Skin epidermis (tissue), 12 donors: ENCODE measurements at regions not wholly inside any gene's neighbourhood (a gene's known extent, or its start where the extent isn't known, plus 50 kb on each side); places are given as distances from the start of the nearest gene placed in this dataset.
"Not testable (repeated sequence)": the region's sequence is repeated elsewhere in the genome, so short reads cannot be mapped to it uniquely, and the experiment has no call there.

ENCODE experiments used
- H3K27ac ChIP-seq, 21 experiments: fragments of 200-600 bp; sonication (generic) in 11 of 21; one replicate each; pipeline ENCODE4 v1.5.0; 2020; ENCODE audit warnings: mild to moderate bottlenecking in 3 of 21, inconsistent platforms in 2 of 21, moderate library complexity in 2 of 21
- H3K4me3 ChIP-seq, 7 experiments: fragments of 200-600 bp; sonication (generic) in 2 of 7; one replicate each; pipeline ENCODE4 v1.5.0; 2020; ENCODE audit warnings: inconsistent platforms in 2 of 7, mild to moderate bottlenecking in 2 of 7, moderate library complexity in 1 of 7

DNA sequence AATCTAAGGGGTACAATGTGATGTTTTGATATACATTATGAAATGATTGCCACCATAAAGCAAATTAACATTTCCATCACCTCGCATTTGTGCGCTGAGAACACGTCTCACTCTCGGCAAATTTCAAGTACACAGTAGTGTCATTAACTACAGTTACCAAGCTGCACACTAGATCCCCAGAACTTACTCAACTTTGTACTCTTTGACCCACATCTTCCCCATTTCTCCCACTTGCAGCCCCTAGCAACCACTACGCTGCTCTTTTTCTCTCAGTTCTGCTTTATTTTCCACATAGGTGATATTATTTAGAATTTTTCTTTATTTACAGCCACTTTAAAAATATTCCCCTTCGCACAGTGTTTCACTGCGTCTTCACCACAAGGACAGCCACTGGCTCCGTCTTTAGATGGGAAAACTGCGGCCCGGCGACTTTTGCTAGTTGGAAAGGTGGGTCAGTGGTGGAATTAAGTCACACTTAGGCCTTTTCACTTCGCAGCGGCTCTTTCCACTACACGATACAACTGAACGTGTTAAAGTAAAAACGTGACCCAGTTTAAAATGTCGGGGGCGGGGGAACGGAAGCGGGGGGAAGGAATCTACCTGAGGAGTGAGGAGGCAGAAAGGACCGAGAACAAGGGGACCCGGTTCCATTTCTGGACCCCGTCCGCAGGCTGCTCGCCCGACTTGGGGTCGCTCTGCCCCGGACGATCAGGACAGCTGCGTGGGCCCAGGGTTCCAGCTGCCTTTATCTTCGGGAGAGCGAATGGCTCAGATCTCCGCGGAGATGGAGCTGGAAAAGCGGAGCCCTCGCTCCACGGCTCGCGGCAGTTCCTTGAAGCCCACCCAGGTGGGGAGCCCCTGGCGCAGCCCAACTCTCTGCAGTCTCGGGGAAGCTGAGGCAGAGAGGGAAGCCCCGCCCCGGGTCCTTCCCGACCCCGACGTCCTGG lies 486.1 kb downstream of the UQCRFS1 start:
- Histone ChIP-seq H3K27ac (no peak overlapping the region), H3K4me3 (peak overlapping the region in 5 of 7 experiments; percentile 19 to 41 (median 39))

DNA sequence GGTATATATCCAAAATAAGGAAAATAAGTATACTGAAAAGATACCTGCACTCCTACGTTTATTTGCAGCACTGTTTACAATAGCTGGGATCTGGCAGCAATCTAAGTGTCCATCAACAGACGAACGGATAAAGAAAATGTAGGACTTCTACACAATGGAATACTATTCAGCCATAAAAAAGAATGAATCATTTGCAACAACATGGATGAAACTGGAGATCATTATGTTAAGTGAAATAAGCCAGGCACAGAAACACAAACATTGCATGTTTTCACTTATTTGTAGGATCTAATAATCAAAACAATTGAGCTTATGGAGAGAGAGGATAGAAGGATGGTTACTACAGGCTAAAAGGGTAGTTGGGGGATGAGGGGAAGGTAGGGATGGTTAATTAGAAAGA lies 494.0 kb downstream of the UQCRFS1 start:
- no peak overlapping the region for H3K27ac ChIP-seq
- no peak overlapping the region for H3K4me3 ChIP-seq

DNA sequence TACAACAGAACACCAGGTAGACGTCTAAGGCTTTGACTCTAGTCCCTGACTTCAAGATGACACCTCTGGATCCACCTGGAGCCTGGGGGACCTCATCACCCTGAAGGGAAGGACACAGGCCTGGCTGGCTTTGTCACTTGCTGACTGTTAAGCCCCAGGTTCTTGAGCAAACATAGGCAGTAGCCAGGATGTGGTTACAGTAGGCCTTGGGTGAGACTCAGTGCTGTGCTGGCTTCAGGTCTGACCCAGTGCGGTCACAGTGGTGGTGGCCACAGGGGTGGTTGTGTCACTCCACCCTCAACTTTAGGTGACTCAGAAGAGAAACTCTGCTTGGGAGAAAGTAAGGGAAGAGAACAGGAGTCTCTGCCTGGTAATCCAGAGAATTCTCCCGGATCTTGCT lies 497.8 kb downstream of the UQCRFS1 start:
- Histone ChIP-seq H3K4me3 (no peak overlapping the region), H3K27ac (no peak overlapping the region)

DNA sequence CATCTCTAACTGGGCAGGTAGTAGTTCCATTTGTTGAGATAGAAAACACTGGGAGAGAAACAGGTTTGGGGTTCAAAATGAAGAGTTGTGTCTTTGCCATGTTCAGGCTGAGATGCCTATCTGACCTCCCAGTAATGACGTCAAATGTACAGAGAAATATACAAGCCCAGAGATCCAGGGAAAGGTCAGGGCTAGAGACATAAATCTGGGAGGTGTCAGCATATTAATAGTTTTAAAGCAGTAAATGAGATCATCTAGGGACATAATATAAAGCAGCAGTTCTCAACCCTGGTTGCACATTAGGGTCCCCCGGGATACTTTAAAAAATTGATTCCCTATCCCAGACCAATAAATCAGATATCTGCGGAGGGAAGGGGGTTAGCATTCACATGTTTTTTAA lies 501.5 kb downstream of the UQCRFS1 start:
- H3K4me3 ChIP-seq = no peak overlapping the region
- no peak overlapping the region for H3K27ac ChIP-seq

DNA sequence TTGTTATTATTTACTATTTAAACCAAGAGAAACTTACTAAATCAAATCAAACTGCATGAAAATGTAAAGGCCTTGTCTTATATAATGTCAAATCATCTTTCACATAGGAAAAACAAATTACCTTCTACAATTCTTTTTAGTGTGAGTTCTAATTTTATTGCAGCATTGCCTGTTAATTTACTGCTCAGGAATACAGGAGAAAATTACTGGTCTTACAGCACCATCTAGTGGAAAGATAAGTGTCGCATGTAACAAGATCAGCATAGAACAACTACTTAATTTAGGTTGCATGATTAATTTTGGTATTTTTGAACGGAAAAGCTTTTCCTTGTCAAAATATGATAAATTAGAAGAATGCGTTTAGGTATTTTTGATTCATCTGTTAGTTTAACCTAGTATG lies 502.7 kb downstream of the UQCRFS1 start:
- no peak overlapping the region for H3K4me3 ChIP-seq
- no peak overlapping the region for H3K27ac ChIP-seq

DNA sequence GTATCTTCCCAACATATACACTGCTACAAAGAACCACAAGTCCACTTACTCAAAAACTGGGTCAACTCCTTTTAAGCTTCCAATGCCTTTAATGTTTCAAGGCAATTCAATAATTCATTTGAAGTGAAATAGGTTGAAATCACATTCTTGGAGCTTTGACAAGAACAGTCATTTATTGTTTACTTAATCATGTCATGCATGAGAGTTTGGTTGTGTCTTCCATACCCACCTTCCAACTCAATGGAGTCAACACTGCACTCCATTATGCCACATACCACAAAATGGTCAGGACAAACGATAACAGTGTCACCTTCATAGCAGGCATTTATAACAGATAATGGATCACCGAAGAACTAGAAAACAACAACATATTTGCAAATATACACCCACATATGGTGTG lies 506.3 kb downstream of the UQCRFS1 start:
- no peak overlapping the region for H3K27ac ChIP-seq
- H3K4me3 ChIP-seq = no peak overlapping the region

DNA sequence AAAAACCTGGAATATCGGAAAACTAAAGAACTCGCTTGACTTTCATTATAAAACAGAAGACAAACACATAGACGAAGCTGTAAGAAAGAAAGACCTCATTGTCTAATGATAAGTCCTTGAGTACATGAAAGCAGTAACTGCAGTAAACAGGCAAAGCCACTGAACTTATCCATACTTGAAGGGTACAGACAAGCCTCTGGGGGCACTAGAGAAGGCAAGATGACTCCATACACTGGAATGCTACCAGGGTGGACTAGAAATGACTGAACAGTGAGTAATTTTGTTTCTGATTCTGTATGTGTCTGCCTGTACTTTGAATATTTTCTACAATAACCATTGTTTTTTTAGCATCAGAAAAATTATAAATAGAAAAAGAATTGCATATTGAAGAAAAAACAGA lies 507.9 kb downstream of the UQCRFS1 start:
- Histone ChIP-seq H3K27ac (no peak overlapping the region), H3K4me3 (no peak overlapping the region)

DNA sequence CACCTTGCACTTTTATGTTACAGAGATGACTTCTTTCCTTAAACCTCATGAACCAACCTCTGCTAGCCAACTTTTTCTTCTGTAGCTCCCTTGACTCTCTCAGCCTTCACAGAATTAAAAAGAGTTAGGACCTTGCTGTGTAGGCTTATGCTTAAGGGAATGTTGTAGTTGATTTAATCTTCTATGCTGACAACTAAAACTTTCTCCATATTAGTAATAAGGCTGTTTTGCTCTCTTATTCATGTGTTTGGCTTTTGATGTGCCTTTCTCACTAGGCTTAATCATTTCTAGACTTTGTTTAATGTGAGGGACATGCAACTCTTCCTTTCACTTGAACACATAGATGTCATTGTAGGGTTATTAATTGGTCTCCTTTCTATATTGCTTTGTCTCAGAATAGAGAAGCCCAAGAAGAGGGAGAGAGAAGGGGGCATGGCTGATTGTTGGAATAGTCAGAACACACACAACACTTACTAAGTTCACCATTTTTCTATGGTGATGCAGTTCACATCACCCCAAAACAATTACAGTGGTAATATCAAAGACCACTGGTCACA lies 509.5 kb downstream of the UQCRFS1 start:
- Histone ChIP-seq H3K27ac (no peak overlapping the region), H3K4me3 (no peak overlapping the region)

DNA sequence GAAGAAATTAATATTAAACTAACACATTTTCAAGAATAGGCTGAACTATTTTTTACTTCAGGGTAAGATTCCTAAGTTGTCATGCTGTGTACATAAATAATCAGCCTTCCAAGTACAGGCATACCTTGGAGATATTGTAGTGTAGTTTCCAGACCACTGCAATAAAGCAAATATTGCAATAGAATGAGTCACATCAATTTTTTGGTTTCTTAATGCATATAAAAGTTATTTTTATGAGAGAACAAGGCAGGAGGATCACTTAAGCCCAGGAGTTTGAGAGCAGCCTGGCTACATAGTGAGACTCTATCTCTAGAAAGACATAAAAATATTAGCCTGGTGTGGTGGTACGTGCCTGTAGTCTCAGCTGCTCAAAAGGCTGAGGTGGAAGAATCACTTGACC lies 511.5 kb downstream of the UQCRFS1 start:
- H3K4me3 ChIP-seq = no peak overlapping the region
- no peak overlapping the region for H3K27ac ChIP-seq

DNA sequence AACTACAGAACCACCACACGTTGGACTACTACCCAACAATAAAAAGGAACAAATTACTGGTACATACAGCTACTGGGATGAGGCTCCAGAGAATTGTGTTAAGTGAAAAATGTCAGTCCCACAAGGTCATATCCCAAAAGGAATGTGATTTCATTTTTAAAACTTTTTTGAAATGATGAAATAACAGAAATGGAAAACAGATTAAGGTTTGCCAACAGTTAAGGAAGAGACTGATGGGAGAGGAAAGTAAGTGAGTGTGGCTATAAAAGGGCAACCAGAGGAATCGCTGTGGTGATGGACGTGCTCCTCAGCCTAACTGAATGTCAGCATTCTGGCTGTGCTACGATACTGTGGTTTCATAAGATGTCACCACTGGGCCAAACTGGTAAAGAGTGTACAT lies 512.8 kb downstream of the UQCRFS1 start:
- Histone ChIP-seq H3K4me3 (no peak overlapping the region), H3K27ac (no peak overlapping the region)

DNA sequence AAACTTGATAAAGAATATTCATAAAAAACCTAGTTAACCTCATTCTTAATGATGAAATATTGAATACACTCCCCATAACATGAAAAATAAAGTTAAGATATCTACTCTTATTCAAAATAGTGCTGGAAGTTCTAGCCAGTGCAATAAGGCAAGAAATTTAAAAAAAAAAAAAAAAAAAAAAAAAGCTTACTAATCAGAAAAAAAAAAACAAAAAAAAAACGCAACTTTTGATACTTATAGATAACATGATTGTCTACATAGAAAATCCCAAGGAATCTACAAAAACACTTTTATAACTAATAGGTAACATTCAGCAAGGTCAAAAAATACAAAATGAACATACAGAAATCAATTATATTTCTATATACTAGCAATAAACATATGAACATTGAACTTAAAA lies 515.6 kb downstream of the UQCRFS1 start:
- H3K27ac ChIP-seq = no peak overlapping the region
- H3K4me3 ChIP-seq = no peak overlapping the region

DNA sequence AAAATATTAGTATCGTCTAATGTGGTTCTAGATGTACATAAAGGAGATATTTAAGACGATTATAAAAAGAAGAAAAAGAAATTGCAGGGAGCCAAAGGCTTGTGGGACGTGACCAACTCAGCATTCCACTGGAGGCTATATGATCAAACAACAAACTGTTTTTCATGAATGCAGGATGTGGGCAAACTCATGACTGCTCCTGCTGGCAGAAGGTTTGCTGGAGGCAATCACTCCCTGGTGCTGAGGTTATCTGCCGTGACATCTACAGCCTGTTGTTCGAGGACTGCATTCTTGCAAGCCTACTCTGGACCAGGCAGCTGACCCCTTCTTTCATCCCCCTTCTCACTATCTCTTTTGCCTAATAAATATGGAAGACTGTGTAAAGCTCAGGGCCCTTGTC lies 518.1 kb downstream of the UQCRFS1 start:
- Histone ChIP-seq H3K27ac (no peak overlapping the region), H3K4me3 (no peak overlapping the region)

DNA sequence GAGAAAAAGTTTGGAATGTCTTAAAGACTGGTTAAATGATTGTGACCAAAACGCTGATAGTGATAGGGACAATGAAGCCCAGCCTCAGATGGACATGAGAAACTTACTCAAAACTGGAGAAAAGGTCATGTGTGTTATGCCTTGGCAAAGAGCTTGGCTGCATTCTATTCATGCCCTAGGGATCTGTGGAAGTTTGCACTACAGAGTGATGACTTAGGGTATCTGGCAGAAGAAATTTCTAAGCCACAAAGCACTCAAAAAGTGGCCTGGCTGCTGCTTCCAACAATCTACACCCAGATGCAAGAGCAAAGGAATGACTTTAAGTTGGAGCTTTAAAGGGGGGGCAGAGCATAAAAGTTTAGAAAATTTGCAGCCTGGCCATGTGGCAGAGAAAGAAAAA lies 521.3 kb downstream of the UQCRFS1 start:
- no peak overlapping the region for H3K27ac ChIP-seq
- no peak overlapping the region for H3K4me3 ChIP-seq

DNA sequence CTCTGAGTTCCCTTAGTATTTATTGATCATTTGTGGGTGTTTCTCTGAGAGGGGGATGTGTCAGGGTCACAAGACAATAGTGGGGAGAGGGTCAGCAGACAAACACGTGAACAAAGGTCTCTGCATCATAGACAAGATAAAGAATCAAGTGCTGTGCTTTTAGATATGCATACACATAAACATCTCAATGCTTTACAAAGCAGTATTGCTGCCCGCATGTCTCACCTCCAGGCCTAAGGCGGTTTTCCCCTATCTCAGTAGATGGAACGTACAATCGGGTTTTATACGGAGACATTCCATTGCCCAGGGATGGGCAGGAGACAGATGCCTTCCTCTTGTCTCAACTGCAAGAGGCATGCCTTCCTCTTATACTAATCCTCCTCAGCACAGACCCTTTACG lies 523.5 kb downstream of the UQCRFS1 start:
- not testable (repeated sequence) for H3K27ac ChIP-seq, H3K4me3 ChIP-seq

DNA sequence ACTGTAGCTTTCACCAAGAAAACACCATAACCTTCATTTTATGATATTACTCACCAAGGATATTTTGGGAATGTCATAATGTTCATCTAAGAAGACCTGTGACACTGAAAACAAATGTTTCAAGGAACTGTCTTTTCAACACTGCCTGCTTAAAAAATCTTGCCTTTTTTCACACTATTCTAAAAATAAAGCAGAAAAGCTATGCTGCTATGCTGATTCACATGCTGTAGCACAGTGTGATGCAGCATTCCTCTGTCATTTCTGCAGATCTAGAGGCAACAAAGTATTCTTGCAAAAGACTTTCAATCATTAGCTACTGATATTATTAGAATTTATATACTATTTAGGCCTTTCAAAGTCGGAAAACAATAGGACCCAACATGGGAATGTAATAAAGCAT lies 525.7 kb downstream of the UQCRFS1 start:
- H3K4me3 ChIP-seq = no peak overlapping the region
- H3K27ac ChIP-seq = no peak overlapping the region

DNA sequence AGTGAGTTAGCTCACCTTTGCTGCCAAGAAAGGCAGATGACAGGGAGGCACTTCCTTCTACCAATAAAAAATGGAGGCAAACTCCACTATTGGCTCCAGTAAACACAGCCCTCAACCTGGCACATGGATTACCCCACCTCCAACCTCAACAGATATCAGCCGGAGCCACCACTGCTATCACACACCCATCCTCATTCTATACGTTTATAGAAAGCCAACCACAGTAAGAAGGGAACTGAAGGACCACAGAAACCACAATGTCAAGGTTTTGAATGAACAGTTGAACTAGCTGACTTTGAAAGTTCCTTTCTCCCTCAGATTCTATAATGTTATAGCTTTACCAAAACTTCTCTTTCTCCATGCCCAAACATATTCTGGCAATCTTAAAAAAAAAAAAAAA lies 526.2 kb downstream of the UQCRFS1 start:
- H3K4me3 ChIP-seq = no peak overlapping the region
- H3K27ac ChIP-seq = no peak overlapping the region

DNA sequence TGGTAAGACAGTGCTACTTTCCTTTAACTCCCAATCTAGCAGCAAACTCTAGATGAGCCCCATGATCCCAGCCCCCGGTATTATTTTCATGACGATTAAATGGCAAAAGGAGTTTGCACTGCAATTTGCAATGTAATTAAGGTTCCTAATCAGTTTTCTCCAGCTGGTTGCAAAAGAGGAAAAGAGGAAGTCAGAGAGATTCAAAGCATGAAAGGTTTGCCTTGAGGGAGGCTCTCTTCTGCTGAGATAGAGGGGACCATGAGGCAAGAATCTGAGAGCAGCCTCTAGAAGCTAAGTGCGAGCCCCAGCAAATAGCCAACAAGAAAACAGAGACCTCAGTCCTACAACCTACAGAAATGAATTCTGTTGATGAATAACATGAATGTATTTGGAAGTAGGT lies 527.1 kb downstream of the UQCRFS1 start:
- H3K4me3 ChIP-seq = no peak overlapping the region
- no peak overlapping the region for H3K27ac ChIP-seq

DNA sequence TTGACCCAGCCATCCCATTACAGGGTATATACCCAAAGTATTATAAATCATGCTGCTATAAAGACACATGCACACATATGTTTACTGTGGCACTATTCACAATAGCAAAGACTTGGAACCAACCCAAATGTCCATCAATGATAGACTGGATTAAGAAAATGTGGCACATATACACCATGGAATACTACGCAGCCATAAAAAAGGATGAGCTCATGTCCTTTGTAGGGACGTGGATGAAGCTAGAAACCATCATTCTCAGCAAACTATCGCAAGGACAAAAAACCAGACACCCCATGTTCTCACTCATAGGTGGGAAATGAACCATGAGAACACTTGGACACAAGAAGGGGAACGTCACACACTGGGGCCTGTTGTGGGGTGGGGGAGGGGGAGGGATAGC lies 527.9 kb downstream of the UQCRFS1 start:
- H3K27ac ChIP-seq, H3K4me3 ChIP-seq: not testable (repeated sequence)

DNA sequence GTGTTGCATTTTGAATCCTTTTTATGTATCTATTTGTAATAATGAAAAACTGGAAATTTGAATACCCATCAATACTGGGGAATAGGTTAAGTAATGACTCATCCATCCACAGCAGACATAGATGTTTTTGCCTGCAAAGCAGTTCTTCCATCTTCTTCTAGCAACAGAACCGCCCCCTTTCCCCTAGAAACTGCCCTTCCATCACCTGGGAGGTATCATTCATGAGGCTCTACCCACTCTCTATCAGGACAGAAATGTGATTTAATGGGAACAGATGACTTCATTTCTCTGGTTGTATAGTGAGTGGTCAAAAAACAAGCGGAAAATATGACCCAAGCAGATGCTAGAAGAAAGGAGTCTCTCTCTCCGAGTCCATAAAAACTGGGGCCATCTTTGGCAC lies 532.8 kb downstream of the UQCRFS1 start:
- H3K27ac ChIP-seq = no peak overlapping the region
- H3K4me3 ChIP-seq = no peak overlapping the region

DNA sequence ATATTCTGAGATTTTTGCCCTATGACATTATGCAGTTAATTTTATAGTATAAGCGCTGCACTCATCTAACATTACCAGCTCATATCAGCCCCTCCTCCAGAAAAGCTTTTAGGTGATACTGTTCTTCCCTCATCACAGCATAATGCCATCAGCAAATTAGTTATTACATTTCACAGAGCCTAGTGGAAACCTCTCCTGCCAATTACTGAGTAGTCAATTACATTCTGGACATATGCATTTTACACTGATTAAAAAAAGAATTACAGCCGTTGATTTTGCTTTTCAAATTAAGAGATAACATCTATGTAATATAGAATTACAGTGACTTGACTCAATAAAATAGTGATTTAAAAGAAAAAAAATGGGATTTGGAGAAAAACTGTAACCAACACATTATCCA lies 542.1 kb downstream of the UQCRFS1 start:
- Histone ChIP-seq H3K27ac (no peak overlapping the region), H3K4me3 (no peak overlapping the region)

DNA sequence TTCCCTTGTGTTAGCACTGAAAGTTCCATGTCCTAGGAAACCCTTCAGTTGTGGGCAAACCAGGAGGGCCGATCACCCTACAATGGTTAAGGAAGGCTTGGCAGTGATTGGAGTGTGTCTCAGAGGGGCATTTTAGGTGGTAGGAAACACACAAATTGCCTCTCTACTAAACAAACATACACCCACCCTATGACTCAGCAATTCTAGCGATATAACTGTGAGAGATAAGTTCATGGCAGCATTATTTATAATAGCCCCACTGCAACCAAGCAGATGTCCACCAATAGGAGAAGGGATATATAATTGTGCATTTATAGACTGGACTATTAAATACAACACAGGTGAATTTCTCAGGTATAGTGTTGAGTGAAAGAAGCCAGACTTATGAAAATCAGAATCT lies 543.1 kb downstream of the UQCRFS1 start:
- Histone ChIP-seq H3K4me3 (no peak overlapping the region), H3K27ac (no peak overlapping the region)
